Stimulated activated CD4-positive, alpha-beta T cell treated with anti-CD3 and anti-CD28 coated beads, Interleukin-12 subunit alpha, Interleukin-12 subunit beta, amount 100 ng/mL, for 48 hours (primary cell): ENCODE measurements at regions not wholly inside any gene's neighbourhood (a gene's known extent, or its start where the extent isn't known, plus 50 kb on each side); places are given as distances from the start of the nearest gene placed in this dataset.

Source experiments
- DNase-seq, 3 donors: peaks; one replicate each; pipeline ENCODE4 v3.0.0-alpha.2; 2020; ENCODE audit warnings: low read depth in 2 of 3, low spot score in 1 of 3

DNA sequence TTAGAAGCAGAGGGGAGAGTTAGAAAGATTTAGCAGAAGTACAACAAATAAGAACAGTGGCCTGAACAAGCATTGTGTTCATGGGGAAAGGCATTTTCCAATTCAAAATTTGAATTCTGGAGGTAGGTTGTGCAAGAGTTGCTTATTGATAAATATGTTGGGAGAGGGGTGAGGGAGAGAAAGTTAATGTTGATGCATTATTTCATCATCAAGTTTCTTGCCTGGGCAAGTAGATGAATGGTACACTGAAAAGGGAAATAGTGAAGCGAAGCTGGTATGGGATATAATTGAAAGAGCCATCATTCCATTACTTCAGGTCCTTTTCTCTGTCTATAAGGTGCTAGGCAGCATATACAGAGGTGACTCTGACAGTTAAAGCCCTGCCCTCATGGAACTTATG lies 288.9 kb upstream of the GBE1 start:
- DNase-seq, result no peak

DNA sequence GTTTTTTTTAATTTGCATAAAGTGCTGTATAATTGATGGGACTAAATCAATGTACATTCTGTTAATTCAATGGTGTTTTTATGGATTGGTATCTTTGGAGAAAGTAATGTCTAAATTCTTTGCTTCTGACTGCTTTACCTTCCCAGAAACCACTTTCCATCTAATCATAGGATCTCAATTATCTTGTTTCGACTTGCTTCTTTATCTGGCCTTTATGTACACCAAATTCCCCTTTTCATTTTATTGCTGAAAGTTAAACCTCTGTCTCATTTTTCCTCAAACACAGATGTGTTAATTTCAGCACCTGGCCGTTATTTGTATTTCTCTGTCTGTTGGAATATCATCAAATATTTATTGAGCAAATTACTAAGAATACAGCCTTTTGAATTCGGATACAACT lies 287.3 kb upstream of the GBE1 start:
- DNase-seq, result no peak

GRCh38 chr3:82044930-82045705 lies 283.7 kb upstream of the GBE1 start:
- DNase-seq, result no peak

DNA sequence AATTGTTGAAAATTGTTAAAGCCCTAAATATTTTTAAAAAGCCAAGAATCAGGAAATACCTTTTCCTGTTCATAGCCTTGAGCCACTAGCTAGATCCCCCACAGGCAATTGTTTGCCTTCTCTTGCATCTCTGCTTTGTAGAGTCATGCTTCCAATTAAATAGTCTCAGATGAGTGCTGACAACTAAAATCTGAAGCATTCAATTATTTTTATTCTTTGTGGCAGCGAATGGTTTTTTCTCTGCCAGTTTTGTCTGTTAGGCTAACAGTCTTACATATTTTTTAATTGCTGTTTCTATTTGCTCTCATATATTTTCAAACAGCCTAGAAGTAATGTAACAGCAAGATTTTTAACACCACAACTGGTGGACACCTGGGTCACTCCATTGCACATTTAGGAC lies 277.1 kb upstream of the GBE1 start:
- no peak for DNase-seq

DNA sequence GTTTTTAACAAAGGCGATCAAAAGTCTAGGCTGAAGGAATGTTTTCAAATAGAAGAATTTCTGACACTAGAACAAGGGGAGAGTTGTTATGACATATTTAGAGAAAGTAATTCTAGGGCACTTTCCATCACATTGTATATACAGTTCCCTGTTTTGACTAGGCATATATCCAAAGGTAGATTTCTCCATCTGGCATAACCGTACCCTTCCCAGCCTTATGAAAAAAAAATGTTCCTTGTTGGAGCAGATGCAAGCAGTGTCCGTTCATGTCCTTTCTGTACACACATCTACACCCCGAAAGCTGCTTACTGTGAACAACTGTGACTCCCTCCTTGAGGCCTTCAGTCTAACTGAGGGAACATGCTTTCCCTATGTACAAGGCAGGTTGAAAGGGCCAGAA lies 271.7 kb upstream of the GBE1 start:
- no peak for DNase-seq

DNA sequence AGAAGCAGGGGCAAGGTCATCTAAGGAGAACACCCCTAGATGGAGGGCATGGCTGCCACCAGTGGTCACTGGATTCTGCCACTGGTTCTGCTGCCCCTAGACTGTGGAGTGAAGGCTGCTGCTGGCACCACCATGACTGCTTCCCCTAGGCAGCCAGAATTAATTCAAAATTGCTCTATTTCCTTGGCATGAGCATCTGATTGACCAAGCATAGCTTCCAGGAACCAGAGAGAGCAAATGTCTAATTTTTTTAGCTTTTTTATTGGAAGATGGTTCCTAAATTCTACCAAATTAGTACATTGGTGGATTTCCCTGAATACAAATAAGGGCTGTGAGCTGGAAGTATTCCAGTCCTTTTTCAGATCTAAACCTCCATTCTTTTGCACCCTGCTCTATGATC lies 270.2 kb upstream of the GBE1 start:
- no peak for DNase-seq

DNA sequence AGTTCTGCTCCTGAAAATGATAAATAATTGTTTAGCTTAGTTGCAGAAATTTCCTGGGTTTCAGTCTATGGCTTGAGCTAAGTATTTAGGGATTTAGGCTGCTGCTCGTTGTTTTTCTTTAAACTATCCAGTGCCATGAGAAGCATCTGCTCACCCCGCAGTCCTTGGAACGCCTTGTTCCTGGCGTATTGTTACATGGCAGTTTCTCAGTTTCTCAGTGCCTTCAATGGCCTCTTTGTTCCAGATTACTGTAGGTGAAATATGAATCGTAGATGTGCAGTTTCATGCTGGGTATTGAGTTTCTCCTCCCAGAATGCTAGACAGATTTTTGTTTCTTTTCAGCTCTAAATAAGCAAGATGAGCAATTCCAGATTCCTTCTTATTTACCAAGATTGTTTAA lies 269.5 kb upstream of the GBE1 start:
- DNase-seq, result no peak

GRCh38 chr3:82022836-82023235 lies 261.4 kb upstream of the GBE1 start:
- DNase-seq, result no peak

GRCh38 chr3:82020282-82020681 lies 258.8 kb upstream of the GBE1 start:
- DNase-seq, result no peak

DNA sequence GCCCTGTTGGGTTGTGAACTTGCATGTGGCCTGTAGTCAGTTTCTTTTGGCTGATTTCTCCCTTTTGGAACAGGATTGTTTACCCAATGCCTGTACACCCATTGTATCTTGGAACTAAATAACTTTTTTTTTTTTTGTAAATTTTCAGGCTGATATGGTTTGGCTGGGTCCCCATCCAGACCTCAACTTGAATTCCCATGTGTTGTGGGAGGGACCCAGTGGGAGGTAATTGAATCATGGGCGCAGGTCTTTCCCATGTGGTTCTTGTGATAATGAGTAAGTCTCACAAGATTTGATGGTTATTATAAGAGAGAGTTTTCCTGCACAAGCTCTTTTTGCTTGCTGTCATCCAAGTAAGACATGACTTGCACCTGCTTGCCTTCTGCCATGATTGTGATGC lies 253.8 kb upstream of the GBE1 start:
- DNase-seq, result no peak

DNA sequence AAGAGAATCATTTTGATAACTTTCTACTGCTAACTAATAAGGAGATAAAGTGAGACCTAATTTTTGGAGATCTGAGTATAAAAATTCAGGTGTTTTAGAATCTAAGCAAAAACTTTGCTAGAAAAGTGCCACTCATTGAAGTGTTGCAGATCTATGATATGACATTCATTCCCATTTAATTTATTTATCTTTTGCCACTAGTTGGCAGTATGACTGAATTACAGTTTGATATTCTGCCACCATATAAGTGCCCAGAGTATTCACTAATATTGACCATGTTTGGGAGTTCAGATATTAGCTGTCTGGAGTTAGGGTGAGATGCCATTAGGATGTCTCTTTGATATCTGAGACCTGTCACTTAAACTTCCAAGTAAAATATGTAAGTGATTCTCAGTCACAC lies 251.3 kb upstream of the GBE1 start:
- DNase-seq, result no peak

- DNase-seq, result no peak
Observed at GRCh38 chr3:82011336-82011735, 249.9 kb upstream of the GBE1 start.

- DNase-seq, result no peak
Observed at GRCh38 chr3:82005266-82005665, 243.8 kb upstream of the GBE1 start.

DNA sequence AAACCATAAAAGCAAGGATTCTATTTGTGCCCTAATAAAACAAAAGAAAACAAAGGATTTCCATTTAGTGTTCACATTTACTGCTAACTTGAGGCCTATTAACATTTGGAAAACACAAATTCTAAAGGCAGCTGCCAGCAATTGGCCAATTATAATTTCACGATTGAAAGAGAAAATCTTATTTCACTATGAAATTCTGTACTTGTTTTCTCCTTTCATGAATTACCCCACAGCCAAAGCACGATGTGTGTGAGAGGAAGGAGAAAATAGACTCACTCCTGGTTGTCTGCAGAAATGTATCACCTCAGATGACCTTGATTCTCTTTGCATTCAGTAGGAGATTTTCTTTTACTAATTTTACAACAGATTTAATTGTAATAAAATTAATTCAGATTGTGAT lies 242.8 kb upstream of the GBE1 start:
- no peak for DNase-seq

DNA sequence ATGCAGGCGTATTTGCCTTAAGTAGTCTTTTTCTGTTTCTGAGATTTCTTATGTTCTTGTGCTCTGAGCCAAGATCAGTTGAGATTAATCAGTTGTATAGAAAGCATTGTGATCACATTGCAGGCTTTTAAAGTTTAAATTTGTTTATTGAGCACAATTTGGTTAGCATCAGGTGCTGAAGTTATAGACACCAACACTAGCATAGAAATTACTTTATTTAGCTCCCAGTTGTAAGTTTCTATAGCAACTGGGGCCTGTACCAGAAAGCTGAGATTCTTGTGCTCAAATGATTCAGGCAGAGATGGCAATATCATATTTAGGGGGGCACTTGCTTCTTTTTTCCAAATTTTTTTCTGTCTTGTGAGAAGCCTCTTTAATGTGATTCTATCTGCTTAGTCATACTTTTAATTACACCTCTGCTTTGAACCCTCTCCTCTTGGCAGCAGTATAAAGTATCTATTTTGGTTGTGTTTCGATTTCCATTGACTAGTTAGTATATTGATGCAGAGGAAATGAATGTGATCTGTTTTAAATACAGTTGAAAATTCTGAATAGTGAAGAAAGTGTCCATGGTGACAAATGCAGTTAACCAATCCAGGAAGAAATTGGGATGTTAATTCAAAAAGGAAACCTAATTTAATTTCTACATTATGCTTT lies 241.7 kb upstream of the GBE1 start:
- no peak for DNase-seq

DNA sequence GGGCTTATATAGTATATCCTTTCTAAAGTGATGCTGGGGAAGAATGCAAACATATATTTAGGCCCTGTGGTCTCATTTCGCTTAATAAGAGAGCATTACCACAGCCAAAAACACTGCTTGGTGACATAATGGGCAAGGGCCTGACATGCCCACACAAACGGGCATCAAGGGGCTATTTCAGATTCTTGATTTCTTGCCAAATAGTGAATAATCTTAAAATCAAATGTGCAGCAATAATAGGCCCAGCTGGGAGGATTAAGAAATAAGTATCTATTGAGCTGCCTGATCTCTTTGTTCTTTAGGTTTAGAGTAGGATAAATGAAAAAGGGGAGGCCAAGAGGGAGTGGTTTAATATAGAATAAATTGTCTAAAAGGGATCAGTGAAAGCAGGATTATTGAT lies 241.0 kb upstream of the GBE1 start:
- no peak for DNase-seq

DNA sequence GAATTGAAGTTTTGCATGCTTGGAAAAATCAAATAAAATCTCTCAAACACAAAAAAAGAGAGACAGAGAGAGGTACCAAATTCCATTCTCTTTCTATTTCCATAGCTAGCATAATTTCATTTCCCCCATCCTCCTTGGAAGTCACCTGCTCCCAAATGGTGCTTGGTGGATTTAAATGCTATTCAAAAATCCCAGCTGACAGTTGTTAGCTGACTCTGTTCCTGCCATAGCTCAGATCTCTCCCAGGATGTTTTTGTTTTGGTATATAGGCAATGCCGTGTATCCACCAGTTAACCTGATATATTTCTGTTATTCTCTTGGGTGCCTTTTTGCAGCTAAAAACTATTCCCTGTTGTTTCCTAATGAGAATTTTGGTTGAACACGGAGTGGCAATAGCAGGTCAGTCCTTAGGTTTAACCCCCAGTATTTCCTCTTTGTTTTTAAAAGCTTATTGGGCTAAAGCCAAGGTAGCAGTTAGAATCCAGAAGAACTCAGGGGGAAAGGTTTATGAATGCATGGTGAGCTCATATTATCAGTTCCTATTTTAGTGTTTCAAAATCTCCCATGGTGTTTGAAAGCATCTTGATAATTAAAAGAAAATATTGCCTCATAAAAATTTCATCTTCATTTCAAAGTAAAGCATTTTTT lies 240.0 kb upstream of the GBE1 start:
- DNase-seq, result no peak

- DNase-seq, result no peak
Observed at GRCh38 chr3:82000773-82001172, 239.3 kb upstream of the GBE1 start.

GRCh38 chr3:82000350-82000749 lies 238.9 kb upstream of the GBE1 start:
- DNase-seq, result no peak

DNA sequence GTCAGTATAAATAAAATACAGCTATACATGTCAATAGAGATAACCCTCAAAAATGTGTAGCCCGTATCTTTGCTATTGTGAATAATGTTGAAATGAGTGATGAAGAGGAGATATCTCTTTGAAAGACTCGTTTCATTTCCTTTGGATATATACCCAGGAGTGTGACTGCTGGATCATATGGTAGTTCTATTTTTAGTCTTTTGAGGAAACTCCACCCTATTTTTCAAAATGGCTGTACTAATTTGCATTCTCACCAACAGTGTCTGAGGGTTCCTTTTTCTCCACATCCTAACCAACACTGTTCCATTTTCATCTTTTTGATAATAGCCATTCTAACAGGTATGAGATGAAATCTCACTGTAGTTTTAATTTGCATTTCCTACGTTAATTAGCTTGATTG lies 237.5 kb upstream of the GBE1 start:
- DNase-seq, result no peak

GRCh38 chr3:81998139-81998755 lies 236.8 kb upstream of the GBE1 start:
- no peak for DNase-seq

GRCh38 chr3:81997390-81997789 lies 235.9 kb upstream of the GBE1 start:
- DNase-seq, result no peak
